OCI-LY7 (cell line): ENCODE measurements at regions not wholly inside any gene's neighbourhood (a gene's known extent, or its start where the extent isn't known, plus 50 kb on each side); places are given as distances from the start of the nearest gene placed in this dataset.

Experiments
- BruUV-seq: library from RNA; stranded (reverse); fragments of 400-500 nt; replicated peaks from 2 replicates; lab custom pipeline; 2021; lab: Mats Ljungman, UMichigan
- CTCF ChIA-PET: fragments of 300-600 bp; sonication (Branson Sonifier 250); formaldehyde crosslinking; loops from one replicate; lab custom pipeline; 2022; ENCODE audit warnings: antibody characterized with exemption; ENCODE audit not compliant: unreplicated experiment; lab: Charles Lee
- POLR2A ChIA-PET: fragments of 300-600 bp; sonication (Branson Sonifier 250); formaldehyde crosslinking; loops from one replicate; lab custom pipeline; 2022; ENCODE audit warnings: antibody characterized with exemption; lab: Charles Lee
- DNase-seq: peaks from one replicate; pipeline ENCODE4 v3.0.0-alpha.2; 2015; ENCODE audit warnings: low spot score
- H2AFZ ChIP-seq: fragments of 200-600 bp; sonication (generic), shearing (Covaris generic); 2 replicates; pipeline ENCODE4 v1.6.1; 2014; ENCODE audit warnings: mild to moderate bottlenecking, antibody characterized with exemption, low read length, moderate library complexity
- H3K27ac ChIP-seq: fragments of 200-600 bp; sonication (generic); 2 replicates; pipeline ENCODE4 v1.5.1; 2014; ENCODE audit warnings: mixed run types, low read depth, mild to moderate bottlenecking, moderate library complexity, low read length, inconsistent platforms; ENCODE audit not compliant: poor library complexity, severe bottlenecking
- H3K36me3 ChIP-seq: fragments of 200-600 bp; sonication (generic); 2 replicates; pipeline ENCODE4 v1.6.1; 2014; ENCODE audit warnings: mild to moderate bottlenecking, antibody characterized with exemption, low read length, moderate library complexity, mixed read lengths; ENCODE audit not compliant: insufficient read depth
- H3K4me1 ChIP-seq: fragments of 200-600 bp; sonication (generic); 2 replicates; pipeline ENCODE4 v1.5.1; 2014; ENCODE audit warnings: mild to moderate bottlenecking, low read length; ENCODE audit not compliant: insufficient read depth, poor library complexity, severe bottlenecking
- H3K4me2 ChIP-seq: fragments of 200-600 bp; sonication (generic); 2 replicates; pipeline ENCODE4 v1.6.1; 2014; ENCODE audit warnings: mild to moderate bottlenecking, low read length
- H3K4me3 ChIP-seq: fragments of 200-600 bp; sonication (generic); 2 replicates; pipeline ENCODE4 v1.5.1; 2014; ENCODE audit warnings: mild to moderate bottlenecking, low read depth, low read length; ENCODE audit not compliant: poor library complexity, severe bottlenecking
- H3K79me2 ChIP-seq: fragments of 200-600 bp; sonication (generic); 2 replicates; pipeline ENCODE4 v1.6.1; 2016; ENCODE audit warnings: low read depth, mild to moderate bottlenecking, low read length, moderate library complexity, mixed read lengths; ENCODE audit not compliant: insufficient read depth
- H3K9me2 ChIP-seq: fragments of 200-600 bp; sonication (generic); 2 replicates; pipeline ENCODE4 v1.6.1; 2016; ENCODE audit warnings: mild to moderate bottlenecking, low read length, mixed read lengths; ENCODE audit not compliant: insufficient read depth
- H3K9me3 ChIP-seq: fragments of 200-600 bp; sonication (generic); 2 replicates; pipeline ENCODE4 v1.6.1; 2014; ENCODE audit warnings: mild to moderate bottlenecking, mixed run types, low read length, mixed read lengths
- H4K20me1 ChIP-seq: fragments of 200-600 bp; sonication (generic); 2 replicates; pipeline ENCODE4 v1.6.1; 2014; ENCODE audit warnings: mild to moderate bottlenecking, antibody characterized with exemption, low read length, moderate library complexity, mixed read lengths; ENCODE audit not compliant: insufficient read depth
- EZH2phosphoT487 ChIP-seq: fragments of 200-600 bp; sonication (generic); IDR thresholded peaks from 2 replicates; pipeline ENCODE4 v1.6.1; 2018; ENCODE audit warnings: low read depth, borderline replicate concordance, mild to moderate bottlenecking, mixed run types, antibody characterized with exemption, low read length, moderate library complexity, mixed read lengths
- intact Hi-C: fragments of 100-400 bp; cut with micrococcal nuclease; formaldehyde crosslinking; loops from one replicate; pipeline ENCODE4 v1.10.0; 2022; ENCODE audit not compliant: unreplicated experiment
- TF ChIP-seq, protein P1 (sequence below): fragments of 200-600 bp; sonication (generic); conservative IDR thresholded peaks from 2 replicates; pipeline ENCODE4 v1.5.1; 2014; ENCODE audit warnings: mild to moderate bottlenecking, antibody characterized with exemption, low read length, moderate library complexity, mixed read lengths

DNA sequence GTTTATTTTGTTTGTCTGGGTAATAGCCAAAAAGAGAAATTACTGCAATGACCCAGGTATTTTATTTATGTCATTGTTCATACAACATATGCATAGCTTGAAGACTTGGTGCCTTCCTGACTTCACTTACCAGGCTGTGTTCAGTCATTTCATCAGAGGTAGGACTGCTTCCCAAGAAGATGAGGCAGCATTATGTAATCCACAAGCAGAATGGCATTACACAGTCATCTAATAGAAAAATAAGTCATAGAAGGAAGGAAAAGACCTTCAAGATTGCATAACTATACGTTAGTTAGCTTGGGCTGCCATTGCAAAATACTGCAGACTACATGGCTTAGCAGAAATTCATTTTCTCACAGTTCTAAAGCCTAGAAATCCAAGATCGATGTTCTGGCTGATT lies 167.5 kb downstream of the NMUR2 start:
- Histone ChIP-seq H3K4me3 (no peak overlapping the region), H3K36me3 (no peaks in the 10 kb centered on the region), H3K4me1 (no peaks in the 10 kb centered on the region), H3K4me2 (no peak overlapping the region), H3K27ac (no peak overlapping the region), H4K20me1 (no peaks in the 10 kb centered on the region), H3K79me2 (no peaks in the 10 kb centered on the region), H3K9me3 (no peaks in the 10 kb centered on the region), H3K9me2 (no peaks in the 10 kb centered on the region; the same call in 1 of the 2 replicates), H2AFZ (no peak overlapping the region)
- ChIA-PET CTCF (no interaction called here), POLR2A (no interaction called here)
- TF ChIP-seq, protein P1, sequence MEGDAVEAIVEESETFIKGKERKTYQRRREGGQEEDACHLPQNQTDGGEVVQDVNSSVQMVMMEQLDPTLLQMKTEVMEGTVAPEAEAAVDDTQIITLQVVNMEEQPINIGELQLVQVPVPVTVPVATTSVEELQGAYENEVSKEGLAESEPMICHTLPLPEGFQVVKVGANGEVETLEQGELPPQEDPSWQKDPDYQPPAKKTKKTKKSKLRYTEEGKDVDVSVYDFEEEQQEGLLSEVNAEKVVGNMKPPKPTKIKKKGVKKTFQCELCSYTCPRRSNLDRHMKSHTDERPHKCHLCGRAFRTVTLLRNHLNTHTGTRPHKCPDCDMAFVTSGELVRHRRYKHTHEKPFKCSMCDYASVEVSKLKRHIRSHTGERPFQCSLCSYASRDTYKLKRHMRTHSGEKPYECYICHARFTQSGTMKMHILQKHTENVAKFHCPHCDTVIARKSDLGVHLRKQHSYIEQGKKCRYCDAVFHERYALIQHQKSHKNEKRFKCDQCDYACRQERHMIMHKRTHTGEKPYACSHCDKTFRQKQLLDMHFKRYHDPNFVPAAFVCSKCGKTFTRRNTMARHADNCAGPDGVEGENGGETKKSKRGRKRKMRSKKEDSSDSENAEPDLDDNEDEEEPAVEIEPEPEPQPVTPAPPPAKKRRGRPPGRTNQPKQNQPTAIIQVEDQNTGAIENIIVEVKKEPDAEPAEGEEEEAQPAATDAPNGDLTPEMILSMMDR, result no peak
- TF ChIP-seq EZH2phosphoT487, result no peak
- no TSS peak for BruUV-seq
- no peak for DNase-seq
- intact Hi-C loops, result no loop called here

GRCh38 chr5:152226191-152226590 lies 178.9 kb downstream of the NMUR2 start:
- TF ChIP-seq EZH2phosphoT487, result no peak
- TF ChIP-seq, protein P1, result no peak
- H3K27ac ChIP-seq, result no peak overlapping the region
- no TSS peak for BruUV-seq
- no peaks in the 10 kb centered on the region for H3K4me1 ChIP-seq
- no peak for DNase-seq
- ChIA-PET CTCF (no interaction called here), POLR2A (no interaction called here)
- H3K9me3 ChIP-seq, result no peaks in the 10 kb centered on the region
- H3K9me2 ChIP-seq, result no peaks in the 10 kb centered on the region
- no peaks in the 10 kb centered on the region for H3K36me3 ChIP-seq
- no peak overlapping the region for H3K4me2 ChIP-seq
- H4K20me1 ChIP-seq, result no peaks in the 10 kb centered on the region
- H2AFZ ChIP-seq, result no peak overlapping the region
- no peak overlapping the region for H3K4me3 ChIP-seq
- intact Hi-C loops, result no loop called here
- H3K79me2 ChIP-seq, result no peaks in the 10 kb centered on the region

GRCh38 chr5:152221721-152222629 lies 183.1 kb downstream of the NMUR2 start:
- Histone ChIP-seq H3K36me3 (no peaks in the 10 kb centered on the region), H3K9me3 (no peaks in the 10 kb centered on the region), H4K20me1 (no peaks in the 10 kb centered on the region), H3K9me2 (no peaks in the 10 kb centered on the region), H3K4me3 (no peak overlapping the region), H3K79me2 (no peaks in the 10 kb centered on the region), H3K4me2 (no peak overlapping the region), H2AFZ (no peak overlapping the region), H3K4me1 (no peaks in the 10 kb centered on the region), H3K27ac (no peak overlapping the region)
- TF ChIP-seq, protein P1, result no peak
- TF ChIP-seq EZH2phosphoT487, result no peak
- ChIA-PET CTCF (no interaction called here), POLR2A (no interaction called here)
- intact Hi-C loops, result no loop called here
- no peak for DNase-seq
- no TSS peak for BruUV-seq
